ENCODE measurements at regions not wholly inside any gene's neighbourhood (a gene's known extent, or its start where the extent isn't known, plus 50 kb on each side); places are given as distances from the start of the nearest gene placed in this dataset.
"Not testable (repeated sequence)": the region's sequence is repeated elsewhere in the genome, so short reads cannot be mapped to it uniquely, and the experiment has no call there.

DNA sequence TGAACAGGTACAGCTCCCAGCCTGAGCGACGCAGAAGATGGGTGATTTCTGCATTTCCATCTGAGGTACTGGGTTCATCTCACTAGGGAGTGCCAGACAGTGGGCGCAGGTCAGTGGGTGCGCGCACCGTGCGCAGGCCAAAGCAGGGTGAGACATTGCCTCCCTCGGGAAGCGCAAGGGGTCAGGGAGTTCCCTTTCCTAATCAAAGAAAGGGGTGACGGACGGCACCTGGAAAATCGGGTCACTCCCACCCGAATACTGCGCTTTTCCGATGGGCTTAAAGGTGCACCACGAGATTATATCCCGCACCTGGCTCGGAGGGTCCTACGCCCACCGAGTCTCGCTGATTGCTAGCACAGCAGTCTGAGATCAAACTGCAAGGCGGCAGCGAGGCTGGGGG, 102.1 kb upstream of the CPNE4 start:
- not testable (repeated sequence) for TF ChIP-seq POLR2A (IDR thresholded peaks at IDR 0.05)
- TF ChIP-seq, protein P1, sequence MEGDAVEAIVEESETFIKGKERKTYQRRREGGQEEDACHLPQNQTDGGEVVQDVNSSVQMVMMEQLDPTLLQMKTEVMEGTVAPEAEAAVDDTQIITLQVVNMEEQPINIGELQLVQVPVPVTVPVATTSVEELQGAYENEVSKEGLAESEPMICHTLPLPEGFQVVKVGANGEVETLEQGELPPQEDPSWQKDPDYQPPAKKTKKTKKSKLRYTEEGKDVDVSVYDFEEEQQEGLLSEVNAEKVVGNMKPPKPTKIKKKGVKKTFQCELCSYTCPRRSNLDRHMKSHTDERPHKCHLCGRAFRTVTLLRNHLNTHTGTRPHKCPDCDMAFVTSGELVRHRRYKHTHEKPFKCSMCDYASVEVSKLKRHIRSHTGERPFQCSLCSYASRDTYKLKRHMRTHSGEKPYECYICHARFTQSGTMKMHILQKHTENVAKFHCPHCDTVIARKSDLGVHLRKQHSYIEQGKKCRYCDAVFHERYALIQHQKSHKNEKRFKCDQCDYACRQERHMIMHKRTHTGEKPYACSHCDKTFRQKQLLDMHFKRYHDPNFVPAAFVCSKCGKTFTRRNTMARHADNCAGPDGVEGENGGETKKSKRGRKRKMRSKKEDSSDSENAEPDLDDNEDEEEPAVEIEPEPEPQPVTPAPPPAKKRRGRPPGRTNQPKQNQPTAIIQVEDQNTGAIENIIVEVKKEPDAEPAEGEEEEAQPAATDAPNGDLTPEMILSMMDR (IDR thresholded peaks at IDR 0.05) = not testable (repeated sequence)
